KMS-11 (cell line): ENCODE measurements at regions not wholly inside any gene's neighbourhood (a gene's known extent, or its start where the extent isn't known, plus 50 kb on each side); places are given as distances from the start of the nearest gene placed in this dataset.

Experiments used
- H2AFZ ChIP-seq: fragments of 200-600 bp; sonication (generic); 2 replicates; pipeline ENCODE4 v1.6.1; 2016; ENCODE audit warnings: antibody characterized with exemption, mixed run types, low read depth
- H3K27ac ChIP-seq: fragments of 200-600 bp; sonication (generic); 2 replicates; pipeline ENCODE4 v1.6.1; 2016; ENCODE audit warnings: mild to moderate bottlenecking, mixed run types
- H3K27me3 ChIP-seq: fragments of 200-600 bp; sonication (generic); 2 replicates; pipeline ENCODE4 v1.6.1; 2017; ENCODE audit warnings: mild to moderate bottlenecking, low read depth, mixed run types, moderate library complexity; ENCODE audit not compliant: insufficient read depth
- H3K36me3 ChIP-seq: fragments of 200-600 bp; sonication (generic); 2 replicates; pipeline ENCODE4 v1.6.1; 2017; ENCODE audit warnings: mild to moderate bottlenecking, mixed run types; ENCODE audit not compliant: insufficient read depth
- H3K4me1 ChIP-seq: fragments of 200-600 bp; sonication (generic); 2 replicates; pipeline ENCODE4 v1.6.1; 2016; ENCODE audit warnings: mild to moderate bottlenecking, low read depth, mixed run types; ENCODE audit not compliant: poor library complexity, severe bottlenecking
- H3K4me2 ChIP-seq: fragments of 200-600 bp; sonication (generic); 2 replicates; pipeline ENCODE4 v1.7.0; 2016; ENCODE audit warnings: mild to moderate bottlenecking, mixed run types
- H3K4me3 ChIP-seq: fragments of 200-600 bp; sonication (generic); IDR thresholded peaks from 2 replicates; pipeline ENCODE4 v1.6.1; 2017; ENCODE audit warnings: low read depth, low read length, mixed read lengths; ENCODE audit not compliant: insufficient read depth
- H3K79me2 ChIP-seq: fragments of 200-600 bp; sonication (generic); 2 replicates; pipeline ENCODE4 v1.6.1; 2016; ENCODE audit warnings: low read depth, mixed run types; ENCODE audit not compliant: insufficient read depth
- H3K9ac ChIP-seq: fragments of 200-600 bp; sonication (generic); 2 replicates; pipeline ENCODE4 v1.6.1; 2016; ENCODE audit warnings: mild to moderate bottlenecking, mixed run types
- H4K20me1 ChIP-seq: fragments of 200-600 bp; sonication (generic); 2 replicates; pipeline ENCODE4 v1.6.1; 2016; ENCODE audit warnings: mild to moderate bottlenecking, mixed run types; ENCODE audit not compliant: insufficient read depth
- TF ChIP-seq, protein P1 (sequence below): fragments of 200-600 bp; sonication (generic); conservative IDR thresholded peaks from 2 replicates; pipeline ENCODE4 v1.6.1; 2017; ENCODE audit warnings: low read depth, mild to moderate bottlenecking, antibody characterized with exemption, low read length, moderate library complexity, mixed read lengths

DNA sequence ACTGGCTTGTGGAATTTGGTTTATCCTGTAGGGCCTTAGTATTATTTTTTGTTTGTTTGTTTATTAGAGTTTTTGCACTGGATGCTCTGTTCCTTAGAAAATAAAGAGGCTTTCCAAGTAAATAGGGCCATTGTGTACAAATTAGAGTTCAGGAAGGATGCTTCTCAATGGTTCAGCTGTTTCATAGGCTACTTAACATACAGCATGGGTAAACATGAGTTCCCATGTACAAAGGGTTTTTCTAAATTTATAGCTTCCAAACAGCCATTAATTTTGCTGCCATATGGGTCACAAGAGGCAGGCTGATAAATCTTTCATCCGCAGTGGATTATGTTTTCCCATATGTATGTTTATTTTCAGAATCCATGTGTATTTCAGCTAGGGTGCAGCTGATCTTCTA is 121.6 kb upstream of the WDR11 start:
- no peak overlapping the region for H3K4me2 ChIP-seq
- no peaks in the 10 kb centered on the region for H3K79me2 ChIP-seq
- TF ChIP-seq, protein P1, sequence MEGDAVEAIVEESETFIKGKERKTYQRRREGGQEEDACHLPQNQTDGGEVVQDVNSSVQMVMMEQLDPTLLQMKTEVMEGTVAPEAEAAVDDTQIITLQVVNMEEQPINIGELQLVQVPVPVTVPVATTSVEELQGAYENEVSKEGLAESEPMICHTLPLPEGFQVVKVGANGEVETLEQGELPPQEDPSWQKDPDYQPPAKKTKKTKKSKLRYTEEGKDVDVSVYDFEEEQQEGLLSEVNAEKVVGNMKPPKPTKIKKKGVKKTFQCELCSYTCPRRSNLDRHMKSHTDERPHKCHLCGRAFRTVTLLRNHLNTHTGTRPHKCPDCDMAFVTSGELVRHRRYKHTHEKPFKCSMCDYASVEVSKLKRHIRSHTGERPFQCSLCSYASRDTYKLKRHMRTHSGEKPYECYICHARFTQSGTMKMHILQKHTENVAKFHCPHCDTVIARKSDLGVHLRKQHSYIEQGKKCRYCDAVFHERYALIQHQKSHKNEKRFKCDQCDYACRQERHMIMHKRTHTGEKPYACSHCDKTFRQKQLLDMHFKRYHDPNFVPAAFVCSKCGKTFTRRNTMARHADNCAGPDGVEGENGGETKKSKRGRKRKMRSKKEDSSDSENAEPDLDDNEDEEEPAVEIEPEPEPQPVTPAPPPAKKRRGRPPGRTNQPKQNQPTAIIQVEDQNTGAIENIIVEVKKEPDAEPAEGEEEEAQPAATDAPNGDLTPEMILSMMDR, result no peak
- H3K9ac ChIP-seq, result no peak overlapping the region
- no peaks in the 10 kb centered on the region for H3K27me3 ChIP-seq
- no peaks in the 10 kb centered on the region for H4K20me1 ChIP-seq
- H2AFZ ChIP-seq, result no peak overlapping the region
- no peak overlapping the region for H3K27ac ChIP-seq
- H3K4me1 ChIP-seq, result no peaks in the 10 kb centered on the region
- no peak overlapping the region for H3K4me3 ChIP-seq
- H3K36me3 ChIP-seq, result no peaks in the 10 kb centered on the region

GRCh38 chr10:120732067-120732466 is 119.1 kb upstream of the WDR11 start:
- Histone ChIP-seq H3K27me3 (no peaks in the 10 kb centered on the region), H3K79me2 (no peaks in the 10 kb centered on the region), H4K20me1 (no peaks in the 10 kb centered on the region), H3K36me3 (no peaks in the 10 kb centered on the region), H3K27ac (no peak overlapping the region), H3K9ac (no peak overlapping the region), H2AFZ (no peak overlapping the region), H3K4me2 (no peak overlapping the region), H3K4me3 (no peak overlapping the region), H3K4me1 (no peaks in the 10 kb centered on the region)
- TF ChIP-seq, protein P1, result no peak

GRCh38 chr10:120732643-120733313 is 118.4 kb upstream of the WDR11 start:
- no peak overlapping the region for H3K9ac ChIP-seq
- no peak overlapping the region for H3K4me3 ChIP-seq
- H4K20me1 ChIP-seq, result no peaks in the 10 kb centered on the region
- no peaks in the 10 kb centered on the region for H3K4me1 ChIP-seq
- no peak overlapping the region for H3K27ac ChIP-seq
- no peak overlapping the region for H2AFZ ChIP-seq
- H3K4me2 ChIP-seq, result no peak overlapping the region
- TF ChIP-seq, protein P1, result no peak
- no peaks in the 10 kb centered on the region for H3K79me2 ChIP-seq
- H3K36me3 ChIP-seq, result no peaks in the 10 kb centered on the region
- no peaks in the 10 kb centered on the region for H3K27me3 ChIP-seq

GRCh38 chr10:120734483-120735078 is 116.6 kb upstream of the WDR11 start:
- Histone ChIP-seq H3K36me3 (no peaks in the 10 kb centered on the region), H3K9ac (no peak overlapping the region), H3K4me1 (no peaks in the 10 kb centered on the region), H3K4me2 (no peak overlapping the region), H3K27me3 (no peaks in the 10 kb centered on the region), H2AFZ (no peak overlapping the region), H3K27ac (no peak overlapping the region), H3K79me2 (no peaks in the 10 kb centered on the region), H4K20me1 (no peaks in the 10 kb centered on the region), H3K4me3 (no peak overlapping the region)
- TF ChIP-seq, protein P1, result no peak
